Activated T-helper 2 cell treated with anti-CD3 and anti-CD28 coated beads, Interferon-gamma antibody, Interleukin-2, Interleukin-4, amounts not matched to agents 10 μg/mL and 5 μg/mL and 100 μg/mL, durations not matched to agents 14 hours and 24 hours and 36 hours (primary cell): ENCODE measurements at regions not wholly inside any gene's neighbourhood (a gene's known extent, or its start where the extent isn't known, plus 50 kb on each side); places are given as distances from the start of the nearest gene placed in this dataset.
"Not testable (repeated sequence)": the region's sequence is repeated elsewhere in the genome, so short reads cannot be mapped to it uniquely, and the experiment has no call there.

Experiments
- DNase-seq: peaks from one replicate; pipeline ENCODE4 v3.0.0; 2021; ENCODE audit warnings: low spot score
- H3K27ac Mint-ChIP-seq: one replicate; pipeline ENCODE4 v1.8.0; 2021; ENCODE audit warnings: mixed read lengths
- H3K27me3 Mint-ChIP-seq: one replicate; pipeline ENCODE4 v1.8.0; 2021; ENCODE audit warnings: low read depth, mixed read lengths
- H3K36me3 Mint-ChIP-seq: one replicate; pipeline ENCODE4 v1.8.0; 2021; ENCODE audit warnings: low read depth, mixed read lengths
- H3K4me1 Mint-ChIP-seq: one replicate; pipeline ENCODE4 v1.8.0; 2021; ENCODE audit warnings: low read depth, mixed read lengths
- H3K4me3 Mint-ChIP-seq: one replicate; pipeline ENCODE4 v1.8.0; 2021; ENCODE audit warnings: low read depth, mild to moderate bottlenecking, moderate library complexity, mixed read lengths
- H3K9me3 Mint-ChIP-seq: one replicate; pipeline ENCODE4 v1.8.0; 2021; ENCODE audit warnings: mixed read lengths
- intact Hi-C: fragments of 100-400 bp; cut with micrococcal nuclease; formaldehyde crosslinking; loops from one replicate; pipeline ENCODE4 v1.15.1; 2023

DNA sequence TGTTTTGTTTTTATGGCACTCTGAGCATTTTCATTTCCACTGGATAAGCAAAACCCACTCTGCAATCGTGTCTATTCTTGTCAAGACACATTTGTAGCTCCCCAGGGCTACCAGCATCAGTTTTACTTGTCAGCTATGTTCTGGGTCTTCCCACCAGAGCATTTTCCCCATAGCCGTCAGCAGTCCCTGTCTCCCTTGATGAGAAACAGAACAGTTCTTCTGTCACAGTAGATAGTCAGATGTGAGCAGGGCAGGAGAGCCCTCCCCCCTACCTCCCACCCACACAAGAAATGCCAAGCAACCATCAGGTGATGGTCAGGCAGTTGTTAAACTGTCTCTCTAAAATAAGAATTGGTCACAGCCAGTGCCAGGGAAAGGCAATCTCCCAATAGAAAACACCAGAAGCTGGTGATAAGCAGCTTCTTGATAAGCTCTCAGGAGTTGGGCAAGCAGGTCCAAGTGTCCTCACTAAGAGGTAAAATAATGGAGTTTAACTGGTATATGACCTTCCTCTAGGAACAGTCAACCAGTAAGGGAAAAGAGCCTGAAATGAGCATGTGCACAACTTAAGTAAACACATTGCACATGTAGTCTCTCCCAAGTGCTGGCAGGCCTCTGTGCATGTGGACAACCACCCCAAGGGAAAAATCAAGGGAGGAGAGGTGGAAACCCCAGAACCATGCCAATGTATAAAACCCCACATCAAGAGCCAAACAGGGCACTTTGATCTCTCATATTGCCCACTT is 208.2 kb downstream of the S1PR1 start:
- Mint-ChIP-seq H3K27ac (no peak overlapping the region), H3K36me3 (no peaks in the 10 kb centered on the region), H3K4me1 (no peaks in the 10 kb centered on the region), H3K27me3 (peaks cover 54% of the 10 kb centered on the region), H3K9me3 (no peaks in the 10 kb centered on the region), H3K4me3 (no peak overlapping the region)
- intact Hi-C loops, result loop anchor here (10.0 kb wide), 1 partner anchor 520 kb away; no protein-coding TSS in a partner anchor
- DNase-seq, result no peak

DNA sequence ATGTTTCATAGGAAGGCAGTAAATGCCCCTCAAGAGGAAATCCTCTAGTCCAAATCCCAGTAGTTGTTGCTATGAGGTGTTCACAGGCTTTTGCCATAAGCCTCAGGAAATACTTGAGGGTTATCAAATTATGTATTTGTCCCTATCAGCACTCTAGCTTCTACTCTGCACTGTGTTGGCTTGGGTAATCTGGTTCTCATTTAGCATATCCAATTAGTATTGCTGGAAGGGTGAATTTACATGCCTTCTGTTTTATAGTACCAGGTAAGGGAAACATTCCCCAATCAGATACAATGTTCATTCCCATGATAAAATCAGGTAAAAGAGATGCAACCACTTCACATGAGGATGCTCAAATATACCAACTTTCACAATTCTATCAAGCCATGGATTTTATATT is 211.2 kb downstream of the S1PR1 start:
- intact Hi-C loops, result loop anchor here (10.0 kb wide), 1 partner anchor 523 kb away; no protein-coding TSS in a partner anchor
- H3K4me3 Mint-ChIP-seq, result no peak overlapping the region
- H3K9me3 Mint-ChIP-seq, result peaks cover 6% of the 10 kb centered on the region
- H3K27me3 Mint-ChIP-seq, result peaks cover 41% of the 10 kb centered on the region
- H3K4me1 Mint-ChIP-seq, result peaks cover 19% of the 10 kb centered on the region
- no peak for DNase-seq
- H3K27ac Mint-ChIP-seq, result no peak overlapping the region
- H3K36me3 Mint-ChIP-seq, result no peaks in the 10 kb centered on the region

DNA sequence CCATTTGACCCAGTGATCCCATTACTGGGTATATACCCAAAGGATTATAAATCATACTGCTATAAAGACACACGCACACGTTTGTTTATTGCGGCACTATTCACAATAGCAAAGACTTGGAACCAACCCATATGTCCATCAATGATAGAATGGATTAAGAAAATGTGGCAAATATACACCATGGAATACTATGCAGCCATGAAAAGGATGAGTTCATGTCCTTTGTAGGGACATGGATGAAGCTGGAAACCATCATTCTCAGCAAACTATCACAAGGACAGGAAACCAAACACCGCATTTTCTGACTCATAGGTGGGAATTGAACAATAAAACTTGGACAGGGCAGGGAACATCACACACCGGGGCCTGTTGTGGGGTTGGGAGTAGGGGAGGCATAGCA is 213.9 kb downstream of the S1PR1 start:
- Mint-ChIP-seq H3K27me3 (peaks cover 27% of the 10 kb centered on the region), H3K4me1 (peaks cover 33% of the 10 kb centered on the region)
- H3K9me3 Mint-ChIP-seq, DNase-seq, H3K36me3 Mint-ChIP-seq, H3K4me3 Mint-ChIP-seq, H3K27ac Mint-ChIP-seq: not testable (repeated sequence)
- intact Hi-C loops, result loop anchor here (5.0 kb wide), 1 partner anchor 738 kb away; no protein-coding TSS in a partner anchor

DNA sequence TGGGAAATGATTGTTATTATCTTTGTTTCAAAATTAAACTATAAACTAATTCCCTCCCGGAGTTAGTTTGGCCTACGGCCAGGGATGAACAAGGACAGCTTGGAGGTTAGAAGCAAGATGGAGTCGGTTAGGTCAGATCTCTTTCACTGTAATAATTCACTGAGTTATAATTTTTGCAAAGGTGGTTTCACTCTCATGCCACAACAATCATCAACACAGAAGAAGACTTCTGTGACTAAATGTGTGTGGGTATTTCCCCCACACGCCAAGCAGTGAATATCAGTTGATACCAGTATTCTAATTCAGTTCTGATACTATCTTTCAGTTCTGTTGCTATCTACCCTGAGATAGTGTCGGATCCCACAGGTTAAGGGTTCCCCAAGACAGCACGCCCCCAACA is 215.1 kb downstream of the S1PR1 start:
- intact Hi-C loops, result loop anchor here (1.0 to 5.0 kb wide), 5 partner anchors 63 to 740 kb away; partner anchors contain the start of gene SLC30A7
- no peak overlapping the region for H3K4me3 Mint-ChIP-seq
- DNase-seq, result no peak
- H3K9me3 Mint-ChIP-seq, result peaks cover 6% of the 10 kb centered on the region
- peaks cover 33% of the 10 kb centered on the region for H3K4me1 Mint-ChIP-seq
- no peaks in the 10 kb centered on the region for H3K36me3 Mint-ChIP-seq
- H3K27me3 Mint-ChIP-seq, result peaks cover 26% of the 10 kb centered on the region
- H3K27ac Mint-ChIP-seq, result no peak overlapping the region

DNA sequence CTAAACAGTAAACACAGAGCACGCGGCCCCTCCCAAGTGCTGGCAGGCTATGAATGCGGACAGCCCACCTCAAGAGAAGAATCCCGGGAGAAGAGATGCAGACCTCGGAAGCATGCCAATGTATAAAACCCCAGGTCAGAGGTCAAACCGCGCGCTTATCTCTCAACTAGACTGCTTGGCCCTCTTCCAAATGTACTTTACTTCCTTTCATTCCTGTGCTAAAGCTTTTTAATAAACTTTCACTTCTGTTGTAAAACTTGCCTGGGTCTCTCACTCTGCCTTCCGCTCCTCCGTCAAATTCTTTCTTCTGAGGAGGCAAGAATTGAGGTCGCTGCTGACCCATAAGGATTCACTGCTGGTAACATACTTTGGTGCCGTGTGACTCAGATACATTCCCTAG is 216.0 kb downstream of the S1PR1 start:
- H3K9me3 Mint-ChIP-seq, result peaks cover 6% of the 10 kb centered on the region
- H3K4me3 Mint-ChIP-seq, result no peak overlapping the region
- no peak overlapping the region for H3K27ac Mint-ChIP-seq
- DNase-seq, result no peak
- no peaks in the 10 kb centered on the region for H3K36me3 Mint-ChIP-seq
- intact Hi-C loops, result loop anchor here (1.0 to 5.0 kb wide), 5 partner anchors 64 to 741 kb away; partner anchors contain the start of gene SLC30A7
- H3K4me1 Mint-ChIP-seq, result peaks cover 33% of the 10 kb centered on the region
- peaks cover 24% of the 10 kb centered on the region for H3K27me3 Mint-ChIP-seq

DNA sequence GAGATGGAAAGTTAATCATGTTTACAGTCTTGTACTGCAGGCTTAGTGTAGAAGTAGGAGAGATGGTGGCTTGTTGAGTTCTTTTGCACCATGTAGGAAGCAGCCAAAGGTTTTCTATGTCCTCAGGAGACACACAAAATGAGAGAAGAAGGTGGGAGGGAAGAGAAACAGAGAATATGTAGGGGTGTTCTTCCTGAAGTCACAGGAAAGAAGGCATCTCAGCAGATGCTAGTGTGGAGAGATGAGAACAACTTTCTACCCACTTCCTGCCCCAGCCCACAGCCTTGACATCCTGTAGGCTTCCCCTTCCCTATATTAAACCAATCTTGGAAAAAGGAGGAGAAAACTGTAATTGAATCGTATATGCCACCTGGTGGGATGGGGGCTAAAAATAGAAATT is 217.0 kb downstream of the S1PR1 start:
- no peak overlapping the region for H3K4me3 Mint-ChIP-seq
- intact Hi-C loops, result loop anchor here (2.0 to 5.0 kb wide), 2 partner anchors 557 to 742 kb away; partner anchors contain the start of gene SLC30A7
- H3K36me3 Mint-ChIP-seq, result no peaks in the 10 kb centered on the region
- DNase-seq, result no peak
- H3K27me3 Mint-ChIP-seq, result peaks cover 18% of the 10 kb centered on the region
- peaks cover 6% of the 10 kb centered on the region for H3K9me3 Mint-ChIP-seq
- peaks cover 33% of the 10 kb centered on the region for H3K4me1 Mint-ChIP-seq
- H3K27ac Mint-ChIP-seq, result peak overlapping the region; percentile 2

DNA sequence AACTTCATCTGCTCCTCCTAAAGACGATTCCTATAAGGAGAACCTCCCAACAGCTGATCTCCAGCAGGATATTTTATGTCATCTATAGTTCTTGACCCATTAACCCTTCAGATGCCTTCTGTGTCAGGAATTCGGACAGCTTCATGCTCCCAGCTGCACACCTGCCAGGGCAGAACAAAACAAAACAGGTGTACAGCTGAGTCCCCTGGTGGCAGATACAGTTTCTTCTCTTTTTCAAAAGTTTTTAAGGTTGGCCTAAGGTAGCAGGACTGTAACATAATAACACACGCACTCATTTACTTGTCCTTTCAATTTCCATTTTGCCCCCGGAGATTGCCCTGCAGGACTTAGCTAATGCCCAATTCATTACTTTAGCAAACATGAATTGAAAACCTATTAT is 218.3 kb downstream of the S1PR1 start:
- peaks cover 33% of the 10 kb centered on the region for H3K4me1 Mint-ChIP-seq
- intact Hi-C loops, result no loop called here
- H3K27me3 Mint-ChIP-seq, result peaks cover 11% of the 10 kb centered on the region
- H3K36me3 Mint-ChIP-seq, result no peaks in the 10 kb centered on the region
- peaks cover 6% of the 10 kb centered on the region for H3K9me3 Mint-ChIP-seq
- no peak overlapping the region for H3K4me3 Mint-ChIP-seq
- DNase-seq, result no peak
- H3K27ac Mint-ChIP-seq, result no peak overlapping the region

DNA sequence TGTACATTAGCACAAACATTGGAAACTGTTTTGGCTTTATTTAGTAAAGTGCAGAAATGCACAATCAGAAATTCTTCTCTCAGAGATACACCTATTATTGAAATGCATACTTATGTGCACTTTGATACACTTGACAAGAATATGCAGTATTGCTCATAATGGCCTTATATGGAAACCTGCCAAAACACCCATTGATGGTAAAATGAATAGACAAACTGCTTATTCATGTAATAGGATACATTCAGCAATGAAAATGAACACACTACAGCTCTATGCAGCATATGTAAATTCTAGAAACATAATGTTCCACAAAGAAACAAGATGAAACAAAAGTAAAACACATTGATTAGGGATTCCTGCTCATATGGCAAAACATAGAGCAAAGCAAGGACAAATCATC is 223.9 kb downstream of the S1PR1 start:
- H3K4me3 Mint-ChIP-seq, result no peak overlapping the region
- no peaks in the 10 kb centered on the region for H3K4me1 Mint-ChIP-seq
- intact Hi-C loops, result no loop called here
- DNase-seq, result no peak
- H3K9me3 Mint-ChIP-seq, result no peaks in the 10 kb centered on the region
- peaks cover 23% of the 10 kb centered on the region for H3K27me3 Mint-ChIP-seq
- no peaks in the 10 kb centered on the region for H3K36me3 Mint-ChIP-seq
- H3K27ac Mint-ChIP-seq, result no peak overlapping the region

DNA sequence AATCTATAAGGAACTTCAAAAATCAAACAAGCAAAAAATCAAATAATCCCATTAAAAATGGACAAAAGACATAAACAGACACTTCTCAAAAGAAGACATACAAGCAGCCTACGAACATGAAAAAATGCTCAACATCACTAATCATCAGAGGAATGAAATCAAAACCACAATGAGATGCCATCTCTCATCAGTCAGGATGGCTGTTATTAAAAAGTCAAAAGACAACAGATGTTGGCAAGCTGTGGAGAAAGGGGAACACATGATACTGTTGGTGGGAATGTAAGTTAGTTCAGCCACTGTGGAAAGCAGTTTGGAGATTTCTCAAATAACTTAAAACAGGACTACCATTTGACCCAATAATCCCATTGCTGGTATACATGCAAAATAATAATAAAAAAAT is 226.4 kb downstream of the S1PR1 start:
- no peaks in the 10 kb centered on the region for H3K4me1 Mint-ChIP-seq
- peaks cover 11% of the 10 kb centered on the region for H3K27me3 Mint-ChIP-seq
- no peaks in the 10 kb centered on the region for H3K9me3 Mint-ChIP-seq
- H3K36me3 Mint-ChIP-seq, result no peaks in the 10 kb centered on the region
- intact Hi-C loops, result no loop called here
- H3K27ac Mint-ChIP-seq, result no peak overlapping the region
- H3K4me3 Mint-ChIP-seq, result no peak overlapping the region
- DNase-seq, result no peak

DNA sequence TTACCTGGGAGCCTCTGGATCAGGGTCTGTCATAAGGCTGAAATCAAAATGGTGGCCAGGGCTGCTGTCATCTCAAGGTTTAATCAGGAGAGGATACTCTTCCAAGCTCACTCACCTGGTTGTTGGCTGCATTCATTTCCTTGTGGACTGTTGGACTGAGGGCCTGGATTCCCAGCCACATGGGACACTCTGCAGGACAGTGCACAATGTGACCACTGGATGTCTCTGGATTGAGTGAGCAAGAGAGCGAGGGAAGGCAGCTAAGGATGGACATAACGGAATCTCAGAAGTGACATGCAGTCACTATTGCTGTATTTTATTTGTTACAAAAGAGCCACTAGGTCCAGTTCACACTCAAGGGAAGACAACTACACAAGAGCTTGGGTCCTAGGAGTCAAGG is 229.1 kb downstream of the S1PR1 start:
- no peaks in the 10 kb centered on the region for H3K9me3 Mint-ChIP-seq
- intact Hi-C loops, result no loop called here
- no peak overlapping the region for H3K27ac Mint-ChIP-seq
- no peak for DNase-seq
- H3K36me3 Mint-ChIP-seq, result no peaks in the 10 kb centered on the region
- peaks cover 9% of the 10 kb centered on the region for H3K27me3 Mint-ChIP-seq
- H3K4me1 Mint-ChIP-seq, result no peaks in the 10 kb centered on the region
- no peak overlapping the region for H3K4me3 Mint-ChIP-seq

DNA sequence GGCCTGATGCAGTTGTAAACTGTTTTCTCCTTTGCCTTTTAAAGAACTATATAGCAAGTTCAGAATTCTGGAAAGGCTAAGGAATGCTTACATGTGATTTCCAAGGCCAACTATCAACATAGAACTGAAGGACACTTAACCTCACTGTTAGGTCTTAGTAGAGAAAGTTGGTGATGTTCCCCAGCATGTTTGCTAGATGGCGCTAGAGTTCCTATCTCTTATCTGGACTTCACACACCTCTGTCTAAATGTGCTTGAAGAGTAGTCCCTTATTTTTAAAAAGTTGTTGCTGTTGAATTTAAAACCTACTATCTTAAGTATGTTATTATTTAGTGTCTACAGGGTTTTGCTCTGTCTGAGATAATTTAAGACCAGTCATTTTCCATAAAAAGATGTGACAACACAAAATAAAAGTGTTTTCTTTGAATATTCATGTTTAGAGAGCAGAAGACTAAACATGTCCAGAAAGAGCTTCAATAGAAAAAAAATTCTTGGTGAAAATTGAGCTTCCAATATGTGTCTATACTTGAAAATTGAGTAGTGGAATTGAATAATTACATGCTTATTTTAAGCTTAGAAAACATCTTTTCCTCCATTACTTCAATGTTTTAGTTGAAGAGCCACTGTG is 237.3 kb downstream of the S1PR1 start:
- Mint-ChIP-seq H3K27me3 (peaks cover 9% of the 10 kb centered on the region), H3K4me1 (no peaks in the 10 kb centered on the region), H3K9me3 (peaks cover 5% of the 10 kb centered on the region), H3K27ac (no peak overlapping the region), H3K36me3 (no peaks in the 10 kb centered on the region), H3K4me3 (no peak overlapping the region)
- no peak for DNase-seq
- intact Hi-C loops, result no loop called here

DNA sequence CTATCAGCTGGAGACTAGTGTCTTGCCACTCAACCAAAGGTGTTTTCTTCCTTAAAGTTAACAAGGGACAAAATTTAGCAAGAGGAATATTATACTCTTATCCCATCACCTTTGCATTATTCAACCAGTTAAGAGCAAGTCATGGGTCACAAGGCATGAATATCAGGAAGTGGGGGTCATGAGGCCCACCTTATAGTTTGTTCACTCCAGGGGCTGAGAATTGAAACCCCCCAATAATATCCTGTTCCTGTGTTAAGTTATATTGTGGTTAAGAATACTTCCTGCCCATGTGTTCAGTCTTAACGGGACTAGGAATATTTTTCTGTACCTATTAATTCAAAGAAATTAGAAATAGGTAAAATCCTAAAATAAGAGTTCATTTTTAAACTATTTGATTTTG is 239.7 kb downstream of the S1PR1 start:
- intact Hi-C loops, result no loop called here
- no peak for DNase-seq
- no peaks in the 10 kb centered on the region for H3K4me1 Mint-ChIP-seq

DNA sequence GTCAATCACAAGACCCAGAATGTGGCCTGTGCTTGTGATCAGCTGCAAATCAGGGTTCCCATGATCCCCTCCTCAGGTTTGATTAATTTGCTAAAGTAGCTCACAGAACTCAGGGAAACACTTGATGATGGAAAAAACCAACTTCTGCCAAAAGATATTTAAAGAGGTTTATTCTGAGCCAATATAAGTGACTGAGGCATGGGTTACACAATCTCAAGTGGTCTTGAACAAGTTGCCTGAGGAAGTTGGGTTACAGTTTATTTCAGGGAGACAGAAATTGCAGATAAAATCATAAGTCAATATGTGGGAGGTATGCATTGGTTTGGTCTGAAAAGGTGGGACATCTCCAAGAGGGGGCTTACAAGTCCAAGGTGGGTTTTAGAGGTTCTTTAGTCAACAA is 243.1 kb downstream of the S1PR1 start:
- no peak for DNase-seq
- no peaks in the 10 kb centered on the region for H3K36me3 Mint-ChIP-seq
- intact Hi-C loops, result no loop called here

More for the DNA sequence above, 239.7 kb downstream of the S1PR1 start:
- Mint-ChIP-seq H3K27me3 (peaks cover 9% of the 10 kb centered on the region), H3K4me3 (no peak overlapping the region), H3K9me3 (peaks cover 2% of the 10 kb centered on the region), H3K36me3 (no peaks in the 10 kb centered on the region), H3K27ac (no peak overlapping the region)

More for the DNA sequence above, 243.1 kb downstream of the S1PR1 start:
- Mint-ChIP-seq H3K27ac (no peak overlapping the region), H3K4me1 (no peaks in the 10 kb centered on the region), H3K27me3 (peaks cover 7% of the 10 kb centered on the region), H3K4me3 (no peak overlapping the region), H3K9me3 (no peaks in the 10 kb centered on the region)
